Ishikawa (cell line): ENCODE measurements at regions not wholly inside any gene's neighbourhood (a gene's known extent, or its start where the extent isn't known, plus 50 kb on each side); places are given as distances from the start of the nearest gene placed in this dataset.

Source experiments
- CREB1 ChIP-seq: IDR thresholded peaks from 2 replicates; pipeline ENCODE4 v1.6.1; 2012; ENCODE audit warnings: low read depth
- EGR1 ChIP-seq: IDR thresholded peaks from 2 replicates; pipeline ENCODE4 v1.6.1; 2012
- EP300 ChIP-seq: IDR thresholded peaks from 2 replicates; pipeline ENCODE4 v1.6.1; 2012; ENCODE audit warnings: borderline replicate concordance
- FOXM1 ChIP-seq: IDR thresholded peaks from 2 replicates; pipeline ENCODE4 v1.6.1; 2012; ENCODE audit warnings: low read depth, borderline replicate concordance
- MAX ChIP-seq: IDR thresholded peaks from 2 replicates; pipeline ENCODE4 v1.6.1; 2012
- RAD21 ChIP-seq: IDR thresholded peaks from 2 replicates; pipeline ENCODE4 v1.6.1; 2012; ENCODE audit warnings: low read depth
- REST ChIP-seq: IDR thresholded peaks from 2 replicates; pipeline ENCODE4 v1.6.1; 2012; ENCODE audit warnings: low read depth, mild to moderate bottlenecking
- TAF1 ChIP-seq: IDR thresholded peaks from 2 replicates; pipeline ENCODE4 v1.6.1; 2012; ENCODE audit warnings: low read depth, mild to moderate bottlenecking
- USF1 ChIP-seq: IDR thresholded peaks from 2 replicates; pipeline ENCODE4 v1.6.1; 2012
- YY1 ChIP-seq: IDR thresholded peaks from 2 replicates; pipeline ENCODE4 v1.6.1; 2012; ENCODE audit warnings: low read depth
- ZBTB7A ChIP-seq: IDR thresholded peaks from 2 replicates; pipeline ENCODE4 v1.6.1; 2012; ENCODE audit warnings: low read depth

- TF ChIP-seq USF1 (no peak), EGR1 (no peak), RAD21 (no peak), CREB1 (no peak), EP300 (no peak), MAX (no peak), FOXM1 (no peak), REST (no peak), TAF1 (no peak), YY1 (no peak), ZBTB7A (no peak)
Observed at GRCh38 chr9:29999645-30000044, 2384.8 kb upstream of the ACO1 start.
